Astrocyte (in vitro differentiated cells and primary cell): ENCODE measurements at regions not wholly inside any gene's neighbourhood (a gene's known extent, or its start where the extent isn't known, plus 50 kb on each side); places are given as distances from the start of the nearest gene placed in this dataset.
A peak's percentile ranks its signal among the peaks of the same experiment; 100 is the strongest.

ENCODE experiments used
- DNase-seq: peaks from one replicate; pipeline ENCODE4 v3.0.0-alpha.2; 2010; ENCODE audit warnings: low read depth
- FAIRE-seq: peaks from 2 replicates; lab custom pipeline; 2011; peaks lifted over from hg19 to GRCh38; lab: Jason Lieb, UNC
- H2AFZ ChIP-seq: 2 replicates; pipeline ENCODE4 v1.6.0; 2012; ENCODE audit warnings: low read depth, low read length, inconsistent platforms
- H3K27ac ChIP-seq: 2 replicates; pipeline ENCODE4 v1.5.1; 2011; ENCODE audit warnings: low read depth, low read length, inconsistent platforms
- H3K27me3 ChIP-seq: 2 replicates; pipeline ENCODE4 v1.6.0; 2011; ENCODE audit warnings: low read length, inconsistent platforms; ENCODE audit not compliant: insufficient read depth
- H3K36me3 ChIP-seq: 2 replicates; pipeline ENCODE4 v1.5.1; 2011; ENCODE audit warnings: low read length, inconsistent platforms; ENCODE audit not compliant: insufficient read depth
- H3K4me1 ChIP-seq: 2 replicates; pipeline ENCODE4 v1.5.1; 2011; ENCODE audit warnings: low read length, inconsistent platforms; ENCODE audit not compliant: insufficient read depth
- H3K4me2 ChIP-seq: 2 replicates; pipeline ENCODE4 v1.6.0; 2012; ENCODE audit warnings: low read length, inconsistent platforms
- H3K4me3 ChIP-seq: 2 replicates; pipeline ENCODE4 v1.5.1; 2011; ENCODE audit warnings: low read depth, mild to moderate bottlenecking, low read length, inconsistent platforms; ENCODE audit not compliant: insufficient read depth
- H3K79me2 ChIP-seq: 2 replicates; pipeline ENCODE4 v1.6.0; 2012; ENCODE audit warnings: mild to moderate bottlenecking, low read length, inconsistent platforms; ENCODE audit not compliant: insufficient read depth
- H3K9ac ChIP-seq: 2 replicates; pipeline ENCODE4 v1.6.0; 2012; ENCODE audit warnings: mild to moderate bottlenecking, low read length, inconsistent platforms
- H3K9me3 ChIP-seq: 2 replicates; pipeline ENCODE4 v1.5.1; 2012; ENCODE audit warnings: low read depth, mild to moderate bottlenecking, low read length, inconsistent platforms; ENCODE audit not compliant: insufficient read depth
- H4K20me1 ChIP-seq: 2 replicates; pipeline ENCODE4 v1.6.0; 2012; ENCODE audit warnings: low read length, inconsistent platforms; ENCODE audit not compliant: insufficient read depth
- H3K27ac Mint-ChIP-seq: one replicate; pipeline ENCODE4 v1.8.0; 2021; ENCODE audit warnings: mild to moderate bottlenecking, mixed read lengths; ENCODE audit not compliant: unreplicated experiment
- H3K27me3 Mint-ChIP-seq: one replicate; pipeline ENCODE4 v1.8.0; 2021; ENCODE audit warnings: low read depth, mixed read lengths; ENCODE audit not compliant: unreplicated experiment
- H3K36me3 Mint-ChIP-seq: one replicate; pipeline ENCODE4 v1.8.0; 2021; ENCODE audit warnings: low read depth, mixed read lengths; ENCODE audit not compliant: unreplicated experiment
- H3K4me1 Mint-ChIP-seq: one replicate; pipeline ENCODE4 v1.8.0; 2021; ENCODE audit warnings: low read depth, mixed read lengths; ENCODE audit not compliant: unreplicated experiment
- H3K4me3 Mint-ChIP-seq: one replicate; pipeline ENCODE4 v1.8.0; 2021; ENCODE audit warnings: mild to moderate bottlenecking, moderate library complexity, mixed read lengths; ENCODE audit not compliant: unreplicated experiment
- H3K9me3 Mint-ChIP-seq: one replicate; pipeline ENCODE4 v1.8.0; 2021; ENCODE audit warnings: mild to moderate bottlenecking, mixed read lengths; ENCODE audit not compliant: unreplicated experiment
- EZH2 ChIP-seq: IDR thresholded peaks from 2 replicates; pipeline ENCODE4 v1.6.1; 2012; ENCODE audit warnings: mild to moderate bottlenecking, low read length, inconsistent platforms; ENCODE audit not compliant: insufficient read depth
- TF ChIP-seq, protein P1 (sequence below): IDR thresholded peaks from 2 replicates; pipeline ENCODE4 v1.5.1; 2011; ENCODE audit warnings: low read depth, mild to moderate bottlenecking, inconsistent platforms, low read length, moderate library complexity; ENCODE audit not compliant: insufficient read depth

DNA sequence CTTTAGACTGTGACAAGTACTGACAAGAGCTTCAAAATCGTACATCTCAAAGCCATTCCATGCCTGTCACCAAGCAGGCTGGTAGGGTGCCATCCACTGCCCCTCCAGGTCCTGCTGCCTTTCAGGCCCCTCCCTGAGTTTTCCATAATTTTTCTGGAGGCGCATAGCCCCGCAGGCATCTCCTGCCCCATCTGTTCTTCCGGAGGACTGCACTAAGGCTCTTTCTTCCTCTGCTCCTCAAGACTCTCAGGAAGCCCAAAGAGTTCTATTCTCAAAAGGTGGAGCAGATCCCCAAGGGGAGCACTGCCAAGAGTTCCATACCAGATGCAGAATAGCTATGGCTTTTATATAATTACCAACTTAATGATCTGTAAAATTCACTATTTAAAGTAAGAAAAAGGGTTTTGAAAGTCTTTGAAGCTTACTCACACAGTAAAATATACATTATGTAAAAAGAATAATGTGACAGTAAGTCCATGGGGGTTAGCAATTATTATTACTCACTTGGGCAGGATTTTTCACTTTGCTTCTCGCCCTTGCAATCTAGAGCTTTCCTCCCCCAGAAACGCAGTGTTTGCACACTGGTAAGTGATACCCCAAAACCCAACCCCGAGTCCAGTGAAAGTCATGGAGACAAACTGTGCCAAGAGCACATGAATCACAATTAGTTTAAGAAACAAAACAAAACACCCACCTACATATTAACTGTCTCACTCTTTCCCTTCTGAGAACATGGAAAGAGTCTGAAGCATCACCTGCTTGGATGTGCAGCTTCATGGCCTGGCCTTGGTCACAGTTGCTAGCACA lies 114.1 kb upstream of the DAPK1 start:
- no peaks in the 10 kb centered on the region for H3K79me2 ChIP-seq
- H3K4me3 Mint-ChIP-seq = no peak overlapping the region
- FAIRE-seq = no peak
- no peaks in the 10 kb centered on the region for H3K27me3 Mint-ChIP-seq
- H3K4me1 ChIP-seq = peaks cover 20% of the 10 kb centered on the region
- H3K4me3 ChIP-seq = no peak overlapping the region
- no peaks in the 10 kb centered on the region for H3K9me3 ChIP-seq
- H3K4me1 Mint-ChIP-seq = peaks cover 27% of the 10 kb centered on the region
- peak overlapping the region; percentile 31 for H3K27ac ChIP-seq
- TF ChIP-seq, protein P1, sequence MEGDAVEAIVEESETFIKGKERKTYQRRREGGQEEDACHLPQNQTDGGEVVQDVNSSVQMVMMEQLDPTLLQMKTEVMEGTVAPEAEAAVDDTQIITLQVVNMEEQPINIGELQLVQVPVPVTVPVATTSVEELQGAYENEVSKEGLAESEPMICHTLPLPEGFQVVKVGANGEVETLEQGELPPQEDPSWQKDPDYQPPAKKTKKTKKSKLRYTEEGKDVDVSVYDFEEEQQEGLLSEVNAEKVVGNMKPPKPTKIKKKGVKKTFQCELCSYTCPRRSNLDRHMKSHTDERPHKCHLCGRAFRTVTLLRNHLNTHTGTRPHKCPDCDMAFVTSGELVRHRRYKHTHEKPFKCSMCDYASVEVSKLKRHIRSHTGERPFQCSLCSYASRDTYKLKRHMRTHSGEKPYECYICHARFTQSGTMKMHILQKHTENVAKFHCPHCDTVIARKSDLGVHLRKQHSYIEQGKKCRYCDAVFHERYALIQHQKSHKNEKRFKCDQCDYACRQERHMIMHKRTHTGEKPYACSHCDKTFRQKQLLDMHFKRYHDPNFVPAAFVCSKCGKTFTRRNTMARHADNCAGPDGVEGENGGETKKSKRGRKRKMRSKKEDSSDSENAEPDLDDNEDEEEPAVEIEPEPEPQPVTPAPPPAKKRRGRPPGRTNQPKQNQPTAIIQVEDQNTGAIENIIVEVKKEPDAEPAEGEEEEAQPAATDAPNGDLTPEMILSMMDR = no peak
- TF ChIP-seq EZH2 = no peak
- no peaks in the 10 kb centered on the region for H3K36me3 Mint-ChIP-seq
- H3K4me2 ChIP-seq = peak overlapping the region; percentile 21
- H3K27ac Mint-ChIP-seq = peak overlapping the region; percentile 14
- H2AFZ ChIP-seq = no peak overlapping the region
- H4K20me1 ChIP-seq = no peaks in the 10 kb centered on the region
- no peaks in the 10 kb centered on the region for H3K9me3 Mint-ChIP-seq
- no peaks in the 10 kb centered on the region for H3K36me3 ChIP-seq
- peak; percentile 31 for DNase-seq
- H3K9ac ChIP-seq = no peak overlapping the region
- H3K27me3 ChIP-seq = no peaks in the 10 kb centered on the region

DNA sequence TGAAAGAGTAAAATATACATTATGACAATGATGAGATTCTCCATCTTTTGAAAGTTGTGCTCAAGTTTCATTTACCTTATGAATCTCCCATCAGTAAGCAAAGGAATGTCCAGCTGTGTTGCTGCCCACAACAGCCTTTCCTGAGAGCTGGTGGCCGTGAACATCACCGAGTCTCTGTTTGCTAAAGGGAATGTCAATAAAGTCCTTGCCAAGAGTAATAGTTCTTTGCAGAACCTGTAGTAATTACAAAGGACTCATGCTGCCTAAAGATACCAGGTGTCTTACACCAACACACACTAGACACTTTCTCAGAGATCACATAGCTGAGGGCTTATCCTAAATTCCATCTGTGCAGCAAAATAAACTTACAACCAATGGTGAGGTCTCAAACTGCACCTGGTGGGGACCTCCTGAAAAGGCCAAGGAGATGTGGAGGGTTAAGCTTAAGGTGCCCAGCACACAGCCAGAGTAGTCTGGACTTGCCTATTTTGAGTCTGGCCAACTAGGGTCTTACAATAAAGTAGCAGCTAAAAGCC lies 111.1 kb upstream of the DAPK1 start:
- Histone ChIP-seq H3K4me3 (no peak overlapping the region), H3K79me2 (no peaks in the 10 kb centered on the region), H4K20me1 (no peaks in the 10 kb centered on the region), H3K36me3 (no peaks in the 10 kb centered on the region), H3K9me3 (no peaks in the 10 kb centered on the region), H3K9ac (no peak overlapping the region), H2AFZ (no peak overlapping the region), H3K4me1 (peaks cover 19% of the 10 kb centered on the region), H3K27ac (no peak overlapping the region), H3K4me2 (no peak overlapping the region), H3K27me3 (no peaks in the 10 kb centered on the region)
- Mint-ChIP-seq H3K4me3 (no peak overlapping the region), H3K27me3 (no peaks in the 10 kb centered on the region), H3K4me1 (peaks cover 27% of the 10 kb centered on the region), H3K27ac (no peak overlapping the region), H3K36me3 (no peaks in the 10 kb centered on the region), H3K9me3 (no peaks in the 10 kb centered on the region)
- FAIRE-seq (no peak), DNase-seq (peak; percentile 34)
- TF ChIP-seq, protein P1 = no peak
- no peak for TF ChIP-seq EZH2
